ENCODE measurements at regions not wholly inside any gene's neighbourhood (a gene's known extent, or its start where the extent isn't known, plus 50 kb on each side); places are given as distances from the start of the nearest gene placed in this dataset.
A peak's percentile ranks its signal among the peaks of the same experiment; 100 is the strongest.

DNA sequence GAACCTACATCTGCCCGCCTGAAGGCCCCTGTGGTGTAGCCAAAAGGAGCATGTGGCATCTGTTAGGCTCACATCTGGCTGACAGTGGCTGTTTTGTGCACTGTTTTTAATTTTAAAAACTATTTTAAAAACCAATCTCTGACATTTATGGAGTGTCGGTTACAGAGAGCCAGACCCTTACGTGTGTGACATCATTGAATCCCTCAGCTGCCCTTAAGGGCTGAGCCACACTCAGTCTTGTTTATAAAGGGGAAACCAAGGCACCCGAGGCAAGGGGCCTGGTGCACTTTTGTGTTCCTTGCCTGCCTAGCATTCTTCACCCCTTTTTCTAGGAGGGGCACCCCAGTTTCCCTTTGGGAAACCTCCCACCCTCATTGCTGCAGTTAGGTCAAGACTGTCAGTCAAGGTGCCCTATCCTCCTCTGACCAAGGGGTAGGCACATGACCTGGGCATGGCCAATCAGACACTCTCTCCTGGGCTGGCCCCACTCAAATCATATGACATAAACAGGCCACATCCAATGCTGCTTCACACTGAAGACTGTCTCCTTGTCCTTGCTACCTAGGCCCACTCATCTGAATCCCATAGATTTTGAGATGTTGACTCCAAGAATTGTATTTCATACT, 105.3 kb downstream of the LSM3 start:
- ChIA-PET CTCF (interaction anchor here (1.0 kb wide), 1 partner anchor 8 kb away, joined by 4 read pairs; no protein-coding TSS in a partner anchor), POLR2A (no interaction called here)
- Mint-ChIP-seq H3K27me3 (ENCODE audit: low read depth) (peaks cover 7% of the 10 kb centered on the region; the same call in 1 of the 2 replicates), H3K9me3 (peaks cover 4% of the 10 kb centered on the region; the same call in 1 of the 2 replicates), H3K36me3 (no peaks in the 10 kb centered on the region), H3K27ac (no peak overlapping the region), H3K4me1 (peaks cover 62% of the 10 kb centered on the region), H3K4me3 (no peak overlapping the region)
- no peak for DNase-seq (ENCODE audit: low spot score)
- ATAC-seq = no peak
- TF ChIP-seq, protein P1, sequence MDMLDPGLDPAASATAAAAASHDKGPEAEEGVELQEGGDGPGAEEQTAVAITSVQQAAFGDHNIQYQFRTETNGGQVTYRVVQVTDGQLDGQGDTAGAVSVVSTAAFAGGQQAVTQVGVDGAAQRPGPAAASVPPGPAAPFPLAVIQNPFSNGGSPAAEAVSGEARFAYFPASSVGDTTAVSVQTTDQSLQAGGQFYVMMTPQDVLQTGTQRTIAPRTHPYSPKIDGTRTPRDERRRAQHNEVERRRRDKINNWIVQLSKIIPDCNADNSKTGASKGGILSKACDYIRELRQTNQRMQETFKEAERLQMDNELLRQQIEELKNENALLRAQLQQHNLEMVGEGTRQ (CRISPR knock-in tag; IDR thresholded peaks at IDR 0.05) = peak; percentile 52; the same call in 1 of the 2 replicates
- TF ChIP-seq CBFB (CRISPR knock-in tag; IDR thresholded peaks at IDR 0.05; ENCODE audit: low read depth) = no peak

GRCh38 chr3:14284694-14285547, 106.3 kb downstream of the LSM3 start:
- POLR2A ChIA-PET = no interaction called here

GRCh38 chr3:14285548-14285925, 106.9 kb downstream of the LSM3 start:
- peak; percentile 21 for ATAC-seq
- no peak for DNase-seq (ENCODE audit: low spot score)
- H3K4me1 Mint-ChIP-seq = peaks cover 62% of the 10 kb centered on the region
- ChIA-PET CTCF (interaction anchor here (1.0 kb wide), 1 partner anchor 82 kb away, joined by 4 read pairs; no protein-coding TSS in a partner anchor), POLR2A (no interaction called here)
- H3K4me3 Mint-ChIP-seq = no peak overlapping the region
- H3K27me3 Mint-ChIP-seq (ENCODE audit: low read depth) = 0 out of 2 replicates have a peak, but pooled peaks cover 4% of the 10 kb centered on the region
- H3K27ac Mint-ChIP-seq = no peak overlapping the region
- no peaks in the 10 kb centered on the region for H3K36me3 Mint-ChIP-seq
- TF ChIP-seq, protein P2, sequence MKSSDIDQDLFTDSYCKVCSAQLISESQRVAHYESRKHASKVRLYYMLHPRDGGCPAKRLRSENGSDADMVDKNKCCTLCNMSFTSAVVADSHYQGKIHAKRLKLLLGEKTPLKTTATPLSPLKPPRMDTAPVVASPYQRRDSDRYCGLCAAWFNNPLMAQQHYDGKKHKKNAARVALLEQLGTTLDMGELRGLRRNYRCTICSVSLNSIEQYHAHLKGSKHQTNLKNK (CRISPR knock-in tag; IDR thresholded peaks at IDR 0.05) = no peak
- TF ChIP-seq ZNF219 (CRISPR knock-in tag; IDR thresholded peaks at IDR 0.05; ENCODE audit: borderline replicate concordance) = no peak
- no peak for TF ChIP-seq ZNF671 (CRISPR knock-in tag; IDR thresholded peaks at IDR 0.05)
- TF ChIP-seq, protein P3, sequence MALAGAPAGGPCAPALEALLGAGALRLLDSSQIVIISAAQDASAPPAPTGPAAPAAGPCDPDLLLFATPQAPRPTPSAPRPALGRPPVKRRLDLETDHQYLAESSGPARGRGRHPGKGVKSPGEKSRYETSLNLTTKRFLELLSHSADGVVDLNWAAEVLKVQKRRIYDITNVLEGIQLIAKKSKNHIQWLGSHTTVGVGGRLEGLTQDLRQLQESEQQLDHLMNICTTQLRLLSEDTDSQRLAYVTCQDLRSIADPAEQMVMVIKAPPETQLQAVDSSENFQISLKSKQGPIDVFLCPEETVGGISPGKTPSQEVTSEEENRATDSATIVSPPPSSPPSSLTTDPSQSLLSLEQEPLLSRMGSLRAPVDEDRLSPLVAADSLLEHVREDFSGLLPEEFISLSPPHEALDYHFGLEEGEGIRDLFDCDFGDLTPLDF (CRISPR knock-in tag; IDR thresholded peaks at IDR 0.05) = no peak
- TF ChIP-seq FOXK1 (CRISPR knock-in tag; IDR thresholded peaks at IDR 0.05) = peak; percentile 57; the same call in 1 of the 2 replicates
- TF ChIP-seq ETV6 (CRISPR knock-in tag; IDR thresholded peaks at IDR 0.05) = 0 out of 2 replicates have a peak, but pooled peaks have one; percentile 20
- TF ChIP-seq ZSCAN18 (CRISPR knock-in tag; IDR thresholded peaks at IDR 0.05) = no peak
- no peak for TF ChIP-seq SOX15 (CRISPR knock-in tag; IDR thresholded peaks at IDR 0.05)
- TF ChIP-seq, protein P4, sequence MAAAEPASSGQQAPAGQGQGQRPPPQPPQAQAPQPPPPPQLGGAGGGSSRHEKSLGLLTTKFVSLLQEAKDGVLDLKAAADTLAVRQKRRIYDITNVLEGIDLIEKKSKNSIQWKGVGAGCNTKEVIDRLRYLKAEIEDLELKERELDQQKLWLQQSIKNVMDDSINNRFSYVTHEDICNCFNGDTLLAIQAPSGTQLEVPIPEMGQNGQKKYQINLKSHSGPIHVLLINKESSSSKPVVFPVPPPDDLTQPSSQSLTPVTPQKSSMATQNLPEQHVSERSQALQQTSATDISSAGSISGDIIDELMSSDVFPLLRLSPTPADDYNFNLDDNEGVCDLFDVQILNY (CRISPR knock-in tag; IDR thresholded peaks at IDR 0.05) = no peak
- TF ChIP-seq FOXJ3 (CRISPR knock-in tag; IDR thresholded peaks at IDR 0.05; ENCODE audit: borderline replicate concordance) = 0 out of 2 replicates have a peak, but pooled peaks have one; percentile 17
- peaks cover 4% of the 10 kb centered on the region; the same call in 1 of the 2 replicates for H3K9me3 Mint-ChIP-seq

More at GRCh38 chr3:14284694-14285547, 106.3 kb downstream of the LSM3 start:
- H3K4me3 Mint-ChIP-seq = no peak overlapping the region
- no peak overlapping the region for H3K27ac Mint-ChIP-seq
- ATAC-seq (no peak), DNase-seq (ENCODE audit: low spot score) (no peak)
- peaks cover 7% of the 10 kb centered on the region; the same call in 1 of the 2 replicates for H3K27me3 Mint-ChIP-seq (ENCODE audit: low read depth)
- H3K36me3 Mint-ChIP-seq = no peaks in the 10 kb centered on the region
- TF ChIP-seq ZBTB21 (CRISPR knock-in tag; IDR thresholded peaks at IDR 0.05; ENCODE audit: borderline replicate concordance) (no peak), ZNF423 (CRISPR knock-in tag; IDR thresholded peaks at IDR 0.05) (peak; percentile 58; the same call in 1 of the 2 replicates)
- CTCF ChIA-PET = interaction anchor here (1.0 kb wide), 2 partner anchors 9 to 82 kb away, joined by 4 read pairs; no protein-coding TSS in a partner anchor
- H3K4me1 Mint-ChIP-seq = peaks cover 62% of the 10 kb centered on the region
- peaks cover 4% of the 10 kb centered on the region; the same call in 1 of the 2 replicates for H3K9me3 Mint-ChIP-seq

All from WTC11 (cell line).